IMR-90 (cell line): ENCODE measurements at regions not wholly inside any gene's neighbourhood (a gene's known extent, or its start where the extent isn't known, plus 50 kb on each side); places are given as distances from the start of the nearest gene placed in this dataset.

Experiments
- ATAC-seq: fragments of 200-7000 bp; cut with Tn5 transposase; 2 replicates; pipeline ENCODE4 v1.9.1; 2020; ENCODE audit warnings: low read depth, mild to moderate bottlenecking, moderate library complexity
- BruUV-seq: library from RNA; stranded (reverse); fragments of 400-500 nt; replicated peaks from 2 replicates; lab custom pipeline; 2021; lab: Mats Ljungman, UMichigan
- CTCF ChIA-PET: fragments of 300-600 bp; formaldehyde crosslinking; extraction: SDS; loops from one replicate; lab custom pipeline; 2021; ENCODE audit warnings: antibody characterized with exemption; lab: Yijun Ruan, JAX
- POLR2A ChIA-PET: fragments of 300-600 bp; sonication (Branson Sonifier 250); formaldehyde crosslinking; loops from one replicate; lab custom pipeline; 2022; ENCODE audit warnings: antibody characterized with exemption; ENCODE audit not compliant: unreplicated experiment; lab: Charles Lee
- DNase-seq: peaks from one replicate; pipeline ENCODE4 v3.0.0; 2013
- H2AFZ ChIP-seq: replicated peaks from 2 replicates; pipeline ENCODE3; 2013; ENCODE audit warnings: low read length, mild to moderate bottlenecking; ENCODE audit not compliant: poor library complexity
- H2AK5ac ChIP-seq: 2 replicates; pipeline ENCODE4 v1.6.1; 2013; ENCODE audit warnings: low read depth, low read length, inconsistent platforms
- H2AK9ac ChIP-seq: replicated peaks from 2 replicates; pipeline ENCODE3; 2013; ENCODE audit warnings: mild to moderate bottlenecking, low read depth, low read length, moderate library complexity; ENCODE audit not compliant: poor library complexity
- H2BK120ac ChIP-seq: 2 replicates; pipeline ENCODE4 v1.6.1; 2013; ENCODE audit warnings: low read depth, low read length, inconsistent platforms
- H2BK15ac ChIP-seq: 3 replicates; pipeline ENCODE4 v1.6.1; 2013; ENCODE audit warnings: low read depth, low read length, inconsistent platforms
- H2BK20ac ChIP-seq: 2 replicates; pipeline ENCODE4 v1.6.1; 2013; ENCODE audit warnings: low read depth, mild to moderate bottlenecking, inconsistent platforms, low read length, moderate library complexity
- H2BK5ac ChIP-seq: 2 replicates; pipeline ENCODE4 v1.6.1; 2013; ENCODE audit warnings: mild to moderate bottlenecking, low read depth, low read length, inconsistent platforms; ENCODE audit not compliant: poor library complexity, severe bottlenecking
- H3K14ac ChIP-seq: replicated peaks from 2 replicates; pipeline ENCODE4 v1.6.1; 2013; ENCODE audit warnings: low read depth, low read length, inconsistent platforms
- H3K18ac ChIP-seq: 2 replicates; pipeline ENCODE4 v1.6.1; 2013; ENCODE audit warnings: low read depth, low read length, control low read depth
- H3K23ac ChIP-seq: 2 replicates; pipeline ENCODE4 v1.6.1; 2013; ENCODE audit warnings: low read depth, low read length, inconsistent platforms
- H3K27ac ChIP-seq: 2 replicates; pipeline ENCODE4 v1.5.1; 2013; ENCODE audit warnings: mild to moderate bottlenecking, control low read depth, low read length; ENCODE audit not compliant: insufficient read depth
- H3K27me3 ChIP-seq: 2 replicates; pipeline ENCODE4 v1.6.1; 2013; ENCODE audit warnings: low read length; ENCODE audit not compliant: control insufficient read depth, insufficient read depth
- H3K36me3 ChIP-seq: 2 replicates; pipeline ENCODE4 v1.6.1; 2013; ENCODE audit warnings: low read length, mixed read lengths; ENCODE audit not compliant: control insufficient read depth, insufficient read depth
- H3K4ac ChIP-seq: 2 replicates; pipeline ENCODE4 v1.6.1; 2013; ENCODE audit warnings: low read depth, low read length, inconsistent platforms
- H3K4me1 ChIP-seq: 2 replicates; pipeline ENCODE4 v1.6.1; 2013; ENCODE audit warnings: low read length, mixed read lengths; ENCODE audit not compliant: control insufficient read depth, insufficient read depth
- H3K4me2 ChIP-seq: 2 replicates; pipeline ENCODE4 v1.6.1; 2013; ENCODE audit warnings: low read depth, mild to moderate bottlenecking, control low read depth, low read length, moderate library complexity
- H3K4me3 ChIP-seq: 2 replicates; pipeline ENCODE4 v1.5.1; 2013; ENCODE audit warnings: low read depth, mild to moderate bottlenecking, control low read depth, low read length, moderate library complexity; ENCODE audit not compliant: insufficient read depth
- H3K56ac ChIP-seq: 2 replicates; pipeline ENCODE4 v1.6.1; 2013; ENCODE audit warnings: low read length, inconsistent platforms; ENCODE audit not compliant: insufficient read depth; ENCODE audit errors: extremely low read depth
- H3K79me1 ChIP-seq, 2 experiments: 2 replicates each; pipeline ENCODE4 v1.6.1; 2013; ENCODE audit warnings: low read length in 2 of 2, inconsistent platforms in 1 of 2, low read depth in 1 of 2
- H3K9ac ChIP-seq: 2 replicates; pipeline ENCODE4 v1.6.1; 2013; ENCODE audit warnings: low read depth, low read length, control low read depth
- H3K9me1 ChIP-seq: 2 replicates; pipeline ENCODE4 v1.6.1; 2013; ENCODE audit warnings: low read length, inconsistent platforms; ENCODE audit not compliant: insufficient read depth
- H3K9me3 ChIP-seq: 2 replicates; pipeline ENCODE4 v1.6.1; 2013; ENCODE audit warnings: low read length; ENCODE audit not compliant: control insufficient read depth, insufficient read depth
- H4K20me1 ChIP-seq: 2 replicates; pipeline ENCODE4 v1.6.1; 2013; ENCODE audit warnings: low read length, inconsistent platforms; ENCODE audit not compliant: insufficient read depth
- H4K5ac ChIP-seq: 2 replicates; pipeline ENCODE4 v1.6.1; 2013; ENCODE audit warnings: mild to moderate bottlenecking, low read depth, low read length, control low read depth
- H4K8ac ChIP-seq, 2 experiments: 2 replicates each; pipeline ENCODE4 v1.6.1; 2013; ENCODE audit warnings: low read depth in 2 of 2, low read length in 2 of 2, control low read depth in 1 of 2, inconsistent platforms in 1 of 2
- H4K91ac ChIP-seq: 2 replicates; pipeline ENCODE4 v1.6.1; 2013; ENCODE audit warnings: low read depth, low read length, inconsistent platforms; ENCODE audit not compliant: insufficient read depth
- CEBPB ChIP-seq: IDR thresholded peaks from 2 replicates; pipeline ENCODE4 v1.6.1; 2012; ENCODE audit warnings: low read depth, low read length, improper control_type of control experiment
- ELK1 ChIP-seq: fragments of 150-350 bp; IDR thresholded peaks from 2 replicates; pipeline ENCODE4 v1.6.1; 2016; ENCODE audit warnings: low read depth, mild to moderate bottlenecking, low read length, moderate library complexity, borderline replicate concordance
- FOS ChIP-seq: fragments of 150-350 bp; IDR thresholded peaks from 2 replicates; pipeline ENCODE4 v1.6.1; 2016; ENCODE audit warnings: low read depth, low read length
- POLR2A ChIP-seq: IDR thresholded peaks from 2 replicates; pipeline ENCODE4 v1.6.1; 2012; ENCODE audit warnings: mild to moderate bottlenecking, low read depth, low read length
- RAD21 ChIP-seq: IDR thresholded peaks from 2 replicates; pipeline ENCODE4 v1.6.1; 2012; ENCODE audit warnings: low read length, improper control_type of control experiment
- WGBS, 2 experiments: methylation state at CpG; one replicate each; pipeline versions ENCODE4 v1.1.5 to v1.1.7; 2013; ENCODE audit warnings: missing lambda C conversion rate in 2 of 2; ENCODE audit not compliant: insufficient read length in 1 of 2; ENCODE audit errors: extremely low coverage in 2 of 2; 5-methylcytosine and 5-hydroxymethylcytosine counted together
- dilution Hi-C: fragments of 300-500 bp; cut with HindIII; formaldehyde crosslinking; loops from one replicate; pipeline ENCODE4 v1.14.3; 2018; ENCODE audit warnings: low sequenced_read_pairs; ENCODE audit not compliant: unreplicated experiment
- in situ Hi-C: fragments of 300-500 bp; cut with MboI; formaldehyde crosslinking; loops from 3 replicates; pipeline ENCODE4 v1.14.3; 2019; ENCODE audit warnings: low sequenced_read_pairs, inconsistent platforms, mixed read lengths
- intact Hi-C: fragments of 100-400 bp; cut with micrococcal nuclease; formaldehyde crosslinking; loops from 2 replicates; pipeline ENCODE4 v1.10.0; 2022

GRCh38 chr21:22250355-22250754 is 1252.1 kb downstream of the NCAM2 start:
- H4K20me1 ChIP-seq: no peaks in the 10 kb centered on the region
- no peaks in the 10 kb centered on the region for H3K4me1 ChIP-seq
- intact Hi-C loops: no loop called here
- H3K14ac ChIP-seq: no peak overlapping the region
- no peak overlapping the region for H2AK9ac ChIP-seq
- no peaks in the 10 kb centered on the region for H3K27me3 ChIP-seq
- H3K9me3 ChIP-seq: no peaks in the 10 kb centered on the region; the same call in 1 of the 2 replicates
- no peak overlapping the region for H3K27ac ChIP-seq
- H3K56ac ChIP-seq: no peak overlapping the region
- no peak overlapping the region for H2BK15ac ChIP-seq
- in situ Hi-C loops: no loop called here
- POLR2A ChIA-PET: no interaction called here
- ATAC-seq (no peak), DNase-seq (no peak)
- H3K36me3 ChIP-seq: no peaks in the 10 kb centered on the region
- CTCF ChIA-PET: no interaction called here
- no peak overlapping the region for H2BK120ac ChIP-seq
- H3K4ac ChIP-seq: no peak overlapping the region
- no peak overlapping the region for H3K4me2 ChIP-seq
- no peak overlapping the region for H3K23ac ChIP-seq
- no CpG with 5 or more reads among the region's 3 CpGs for WGBS, 2 experiments
- dilution Hi-C loops: no loop called here
- H4K5ac ChIP-seq: no peak overlapping the region
- no peak overlapping the region for H4K91ac ChIP-seq
- H3K79me1 ChIP-seq: no peaks in the 10 kb centered on the region
- H4K8ac ChIP-seq: no peak overlapping the region
- no peak overlapping the region for H2BK5ac ChIP-seq
- no peak overlapping the region for H2BK20ac ChIP-seq
- no peak overlapping the region for H2AFZ ChIP-seq
- H3K9me1 ChIP-seq: no peaks in the 10 kb centered on the region
- TF ChIP-seq FOS: no peak
- TF ChIP-seq POLR2A: no peak
- TF ChIP-seq ELK1: no peak
- no peak for TF ChIP-seq CEBPB
- TF ChIP-seq RAD21: no peak
- no peak overlapping the region for H3K4me3 ChIP-seq
- BruUV-seq: no TSS peak
- no peak overlapping the region for H3K9ac ChIP-seq
- H2AK5ac ChIP-seq: no peak overlapping the region
- H3K18ac ChIP-seq: no peak overlapping the region
